NCI-H2107 (cell line): ENCODE measurements at regions not wholly inside any gene's neighbourhood (a gene's known extent, or its start where the extent isn't known, plus 50 kb on each side); places are given as distances from the start of the nearest gene placed in this dataset.

Experiments used
- DNase-seq: peaks from one replicate; lab custom pipeline; 2025; lab: John Stamatoyannopoulos, UW

GRCh38 chr10:28783087-28783486 lies 105.8 kb downstream of the BAMBI start:
- DNase-seq, result no peak

- DNase-seq, result no peak
These were observed 107.7 kb downstream of the BAMBI start for GRCh38 chr10:28785018-28785417.

- DNase-seq, result no peak
These were observed 110.9 kb downstream of the BAMBI start for GRCh38 chr10:28788252-28788651.

GRCh38 chr10:28788762-28789161 lies 111.4 kb downstream of the BAMBI start:
- DNase-seq, result no peak

GRCh38 chr10:28790146-28790545 lies 112.8 kb downstream of the BAMBI start:
- no peak for DNase-seq

- no peak for DNase-seq
These were observed 116.2 kb downstream of the BAMBI start for GRCh38 chr10:28793482-28793881.

GRCh38 chr10:28794986-28795385 lies 117.7 kb downstream of the BAMBI start:
- no peak for DNase-seq

GRCh38 chr10:28796606-28797512 lies 119.5 kb downstream of the BAMBI start:
- no peak for DNase-seq

GRCh38 chr10:28797904-28798371 lies 120.6 kb downstream of the BAMBI start:
- no peak for DNase-seq

- no peak for DNase-seq
These were observed 121.2 kb downstream of the BAMBI start for GRCh38 chr10:28798428-28798955.

GRCh38 chr10:28798964-28799363 lies 121.6 kb downstream of the BAMBI start:
- DNase-seq, result no peak

GRCh38 chr10:28800144-28800543 lies 122.8 kb downstream of the BAMBI start:
- DNase-seq, result no peak

GRCh38 chr10:28801247-28801646 lies 123.9 kb downstream of the BAMBI start:
- no peak for DNase-seq

GRCh38 chr10:28801869-28802268 lies 124.5 kb downstream of the BAMBI start:
- no peak for DNase-seq

- no peak for DNase-seq
These were observed 128.1 kb downstream of the BAMBI start for GRCh38 chr10:28805390-28805789.

GRCh38 chr10:28806488-28806941 lies 129.2 kb downstream of the BAMBI start:
- no peak for DNase-seq

GRCh38 chr10:28806951-28807759 lies 129.8 kb downstream of the BAMBI start:
- no peak for DNase-seq

GRCh38 chr10:28807760-28808613 lies 130.7 kb downstream of the BAMBI start:
- no peak for DNase-seq

- no peak for DNase-seq
These were observed 131.4 kb downstream of the BAMBI start for GRCh38 chr10:28808693-28809092.

GRCh38 chr10:28810057-28810870 lies 132.9 kb downstream of the BAMBI start:
- DNase-seq, result no peak
